ENCODE measurements at regions not wholly inside any gene's neighbourhood (a gene's known extent, or its start where the extent isn't known, plus 50 kb on each side); places are given as distances from the start of the nearest gene placed in this dataset.

DNA sequence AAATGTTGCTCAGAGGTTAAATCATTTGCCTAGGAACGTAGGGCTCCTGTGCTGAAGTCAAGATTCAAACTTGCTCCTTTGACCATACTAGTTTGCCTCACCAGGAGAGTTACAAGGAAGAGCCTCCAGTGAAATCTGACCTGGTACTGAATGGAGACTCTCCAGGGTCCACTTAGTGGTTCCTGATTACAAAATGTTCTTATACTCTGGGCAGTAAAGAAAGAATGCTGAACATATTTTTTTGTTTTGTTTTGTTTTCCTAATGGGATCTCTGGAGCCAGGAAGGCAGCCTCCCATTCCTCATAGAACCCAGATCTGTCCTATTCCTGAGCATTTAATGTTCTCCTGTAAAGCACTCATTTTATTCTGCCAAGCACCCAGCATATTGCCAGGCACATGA lies 256.5 kb upstream of the CLINT1 start:
- TF ChIP-seq, protein P1, sequence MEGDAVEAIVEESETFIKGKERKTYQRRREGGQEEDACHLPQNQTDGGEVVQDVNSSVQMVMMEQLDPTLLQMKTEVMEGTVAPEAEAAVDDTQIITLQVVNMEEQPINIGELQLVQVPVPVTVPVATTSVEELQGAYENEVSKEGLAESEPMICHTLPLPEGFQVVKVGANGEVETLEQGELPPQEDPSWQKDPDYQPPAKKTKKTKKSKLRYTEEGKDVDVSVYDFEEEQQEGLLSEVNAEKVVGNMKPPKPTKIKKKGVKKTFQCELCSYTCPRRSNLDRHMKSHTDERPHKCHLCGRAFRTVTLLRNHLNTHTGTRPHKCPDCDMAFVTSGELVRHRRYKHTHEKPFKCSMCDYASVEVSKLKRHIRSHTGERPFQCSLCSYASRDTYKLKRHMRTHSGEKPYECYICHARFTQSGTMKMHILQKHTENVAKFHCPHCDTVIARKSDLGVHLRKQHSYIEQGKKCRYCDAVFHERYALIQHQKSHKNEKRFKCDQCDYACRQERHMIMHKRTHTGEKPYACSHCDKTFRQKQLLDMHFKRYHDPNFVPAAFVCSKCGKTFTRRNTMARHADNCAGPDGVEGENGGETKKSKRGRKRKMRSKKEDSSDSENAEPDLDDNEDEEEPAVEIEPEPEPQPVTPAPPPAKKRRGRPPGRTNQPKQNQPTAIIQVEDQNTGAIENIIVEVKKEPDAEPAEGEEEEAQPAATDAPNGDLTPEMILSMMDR (IDR thresholded peaks at IDR 0.05), result no peak
- TF ChIP-seq POLR2A (IDR thresholded peaks at IDR 0.05), result no peak
